Calu3 (cell line): ENCODE measurements at regions not wholly inside any gene's neighbourhood (a gene's known extent, or its start where the extent isn't known, plus 50 kb on each side); places are given as distances from the start of the nearest gene placed in this dataset.
"Not testable (repeated sequence)": the region's sequence is repeated elsewhere in the genome, so short reads cannot be mapped to it uniquely, and the experiment has no call there.

ENCODE experiments used
- BruUV-seq: library from RNA; stranded (reverse); fragments of 400-500 nt; replicated peaks from 2 replicates; lab custom pipeline; 2021; lab: Mats Ljungman, UMichigan
- CTCF ChIA-PET: fragments of 300-600 bp; sonication (Branson Sonifier 250); formaldehyde crosslinking; loops from one replicate; lab custom pipeline; 2022; ENCODE audit warnings: antibody characterized with exemption; lab: Charles Lee
- DNase-seq: peaks from one replicate; pipeline ENCODE4 v3.0.0; 2022
- H3K27ac Mint-ChIP-seq: one replicate; pipeline ENCODE4 v1.8.0; 2022; ENCODE audit warnings: mixed read lengths; ENCODE audit not compliant: unreplicated experiment
- H3K27me3 Mint-ChIP-seq: one replicate; pipeline ENCODE4 v1.8.0; 2022; ENCODE audit warnings: mixed read lengths; ENCODE audit not compliant: unreplicated experiment
- H3K36me3 Mint-ChIP-seq: one replicate; pipeline ENCODE4 v1.8.0; 2022; ENCODE audit warnings: mild to moderate bottlenecking, moderate library complexity, mixed read lengths; ENCODE audit not compliant: insufficient read depth, unreplicated experiment
- H3K4me1 Mint-ChIP-seq: one replicate; pipeline ENCODE4 v1.8.0; 2022; ENCODE audit warnings: mild to moderate bottlenecking, low read depth, mixed read lengths; ENCODE audit not compliant: unreplicated experiment
- H3K4me3 Mint-ChIP-seq: one replicate; pipeline ENCODE4 v1.8.0; 2022; ENCODE audit warnings: mild to moderate bottlenecking, low read depth, moderate library complexity, mixed read lengths; ENCODE audit not compliant: unreplicated experiment
- H3K9me3 Mint-ChIP-seq: one replicate; pipeline ENCODE4 v1.8.0; 2022; ENCODE audit warnings: low read depth, mixed read lengths; ENCODE audit not compliant: unreplicated experiment
- intact Hi-C: fragments of 100-400 bp; cut with micrococcal nuclease; formaldehyde crosslinking; loops from one replicate; pipeline ENCODE4 v1.10.0; 2022; ENCODE audit not compliant: unreplicated experiment
- TF ChIP-seq, protein P1 (sequence below): fragments of 200-600 bp; IDR thresholded peaks from one replicate; pipeline ENCODE4 v1.8.0; 2022; ENCODE audit warnings: antibody characterized with exemption; ENCODE audit not compliant: unreplicated experiment

DNA sequence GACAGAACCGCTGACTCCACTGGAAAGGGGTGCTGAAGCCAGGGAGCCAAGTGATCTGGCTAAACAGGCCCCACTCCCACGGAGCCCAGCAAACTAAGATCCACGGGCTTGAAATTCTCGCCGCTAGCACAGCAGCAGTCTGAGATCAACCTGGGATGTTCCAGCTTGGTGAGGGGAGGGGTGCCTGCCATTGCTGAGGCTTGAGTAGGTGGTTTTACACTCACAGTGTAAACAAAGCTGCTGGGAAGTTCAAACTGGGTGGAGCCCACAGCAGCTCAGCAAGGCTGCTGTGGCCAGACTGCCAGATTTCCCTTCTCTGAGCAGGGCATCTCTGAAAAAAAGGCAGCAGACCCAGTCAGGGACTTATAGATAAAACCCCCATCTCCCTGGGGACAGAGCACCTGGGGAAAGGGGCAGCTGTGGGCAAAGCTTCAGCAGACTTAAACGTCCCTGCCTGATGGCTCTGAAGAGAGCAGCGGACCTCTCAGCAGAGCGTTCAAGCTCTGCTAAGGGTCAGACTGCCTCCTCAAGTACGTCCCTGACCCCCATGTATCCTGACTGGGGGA is 101.8 kb downstream of the HNRNPD start:
- BruUV-seq, H3K9me3 Mint-ChIP-seq, H3K4me1 Mint-ChIP-seq, intact Hi-C loops, H3K27me3 Mint-ChIP-seq, H3K27ac Mint-ChIP-seq, H3K36me3 Mint-ChIP-seq, H3K4me3 Mint-ChIP-seq: not testable (repeated sequence)
- peak; percentile 20 for DNase-seq
- CTCF ChIA-PET: interaction anchor here (0.6 to 0.9 kb wide), 2 partner anchors 32 to 851 kb away, joined by 3 read pairs; no protein-coding TSS in a partner anchor

DNA sequence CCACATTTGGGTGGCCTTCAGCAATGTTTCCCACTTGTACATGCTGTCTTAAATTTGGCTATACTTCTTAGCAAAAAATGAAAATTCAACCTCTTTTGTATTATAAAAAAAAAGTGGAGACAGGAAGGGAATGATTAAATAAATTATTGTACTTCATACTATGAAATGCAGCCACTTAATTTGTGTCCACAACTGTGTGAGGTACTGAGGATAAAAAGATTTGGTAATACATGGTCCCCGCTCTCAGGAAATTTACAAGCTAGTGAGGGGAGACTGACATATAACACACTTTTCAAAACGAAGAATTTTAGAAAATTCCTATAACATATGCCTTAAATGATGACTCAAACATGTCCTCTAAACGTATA is 105.0 kb downstream of the HNRNPD start:
- BruUV-seq: no TSS peak

DNA sequence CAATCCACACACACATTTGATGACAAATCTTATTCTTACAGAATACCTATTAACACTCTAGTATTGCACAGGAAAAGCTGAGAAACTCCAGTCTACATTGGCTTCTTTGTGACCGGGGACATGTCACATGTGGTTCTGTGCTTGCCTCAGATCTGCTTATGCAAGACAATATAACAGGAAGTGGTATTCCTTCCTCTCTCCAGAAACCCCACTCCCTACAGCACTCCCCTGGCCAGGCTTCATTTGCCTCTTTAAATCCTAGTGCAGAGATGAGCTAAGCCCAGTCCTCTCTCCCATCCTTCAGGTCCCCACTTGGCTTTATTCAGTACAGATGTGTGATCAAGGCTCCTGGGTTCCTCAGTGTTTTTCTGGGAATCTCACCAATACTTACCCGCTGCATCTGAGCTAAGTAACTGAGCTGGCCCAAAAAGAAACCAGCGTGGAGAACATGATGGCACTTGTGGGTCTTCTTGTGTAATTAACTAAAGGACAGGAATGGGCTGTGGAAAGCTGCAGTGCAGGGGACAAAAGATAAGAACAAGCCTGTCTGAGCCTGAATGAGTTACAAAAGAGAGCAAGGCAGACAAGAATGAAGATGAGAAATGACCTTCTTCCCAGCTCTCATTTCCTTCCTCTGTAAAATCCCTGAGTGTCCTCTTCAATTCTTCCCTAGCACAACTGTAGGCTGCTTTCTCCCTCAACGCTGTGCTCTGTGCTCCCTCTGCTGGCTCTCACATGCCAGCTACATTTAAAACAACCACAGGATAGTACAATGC is 105.6 kb downstream of the HNRNPD start:
- H3K4me3 Mint-ChIP-seq: no peak overlapping the region
- H3K27me3 Mint-ChIP-seq: no peaks in the 10 kb centered on the region
- TF ChIP-seq, protein P1, sequence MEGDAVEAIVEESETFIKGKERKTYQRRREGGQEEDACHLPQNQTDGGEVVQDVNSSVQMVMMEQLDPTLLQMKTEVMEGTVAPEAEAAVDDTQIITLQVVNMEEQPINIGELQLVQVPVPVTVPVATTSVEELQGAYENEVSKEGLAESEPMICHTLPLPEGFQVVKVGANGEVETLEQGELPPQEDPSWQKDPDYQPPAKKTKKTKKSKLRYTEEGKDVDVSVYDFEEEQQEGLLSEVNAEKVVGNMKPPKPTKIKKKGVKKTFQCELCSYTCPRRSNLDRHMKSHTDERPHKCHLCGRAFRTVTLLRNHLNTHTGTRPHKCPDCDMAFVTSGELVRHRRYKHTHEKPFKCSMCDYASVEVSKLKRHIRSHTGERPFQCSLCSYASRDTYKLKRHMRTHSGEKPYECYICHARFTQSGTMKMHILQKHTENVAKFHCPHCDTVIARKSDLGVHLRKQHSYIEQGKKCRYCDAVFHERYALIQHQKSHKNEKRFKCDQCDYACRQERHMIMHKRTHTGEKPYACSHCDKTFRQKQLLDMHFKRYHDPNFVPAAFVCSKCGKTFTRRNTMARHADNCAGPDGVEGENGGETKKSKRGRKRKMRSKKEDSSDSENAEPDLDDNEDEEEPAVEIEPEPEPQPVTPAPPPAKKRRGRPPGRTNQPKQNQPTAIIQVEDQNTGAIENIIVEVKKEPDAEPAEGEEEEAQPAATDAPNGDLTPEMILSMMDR: peak; percentile 46
- H3K4me1 Mint-ChIP-seq: peaks cover 10% of the 10 kb centered on the region
- no peak overlapping the region for H3K27ac Mint-ChIP-seq
- no peaks in the 10 kb centered on the region for H3K9me3 Mint-ChIP-seq
- CTCF ChIA-PET: interaction anchor here (0.6 to 1.1 kb wide), 8 partner anchors 17 to 801 kb away, joined by 3 to 6 read pairs (median 4); no protein-coding TSS in a partner anchor
- BruUV-seq: no TSS peak
- DNase-seq: peak; percentile 44
- no peaks in the 10 kb centered on the region for H3K36me3 Mint-ChIP-seq
- intact Hi-C loops: loop anchor here (1.0 to 10.0 kb wide), 5 partner anchors 51 to 862 kb away; no protein-coding TSS in a partner anchor

More for the DNA sequence above, 105.0 kb downstream of the HNRNPD start:
- intact Hi-C loops: loop anchor here (1.0 to 10.0 kb wide), 5 partner anchors 52 to 863 kb away; no protein-coding TSS in a partner anchor
- Mint-ChIP-seq H3K4me3 (no peak overlapping the region), H3K4me1 (peaks cover 10% of the 10 kb centered on the region), H3K27me3 (no peaks in the 10 kb centered on the region), H3K9me3 (no peaks in the 10 kb centered on the region), H3K27ac (no peak overlapping the region), H3K36me3 (no peaks in the 10 kb centered on the region)
- CTCF ChIA-PET: interaction anchor here (0.6 to 1.1 kb wide), 6 partner anchors 16 to 802 kb away, joined by 3 to 6 read pairs (median 4); no protein-coding TSS in a partner anchor
- DNase-seq: no peak
- TF ChIP-seq, protein P1: no peak

DNA sequence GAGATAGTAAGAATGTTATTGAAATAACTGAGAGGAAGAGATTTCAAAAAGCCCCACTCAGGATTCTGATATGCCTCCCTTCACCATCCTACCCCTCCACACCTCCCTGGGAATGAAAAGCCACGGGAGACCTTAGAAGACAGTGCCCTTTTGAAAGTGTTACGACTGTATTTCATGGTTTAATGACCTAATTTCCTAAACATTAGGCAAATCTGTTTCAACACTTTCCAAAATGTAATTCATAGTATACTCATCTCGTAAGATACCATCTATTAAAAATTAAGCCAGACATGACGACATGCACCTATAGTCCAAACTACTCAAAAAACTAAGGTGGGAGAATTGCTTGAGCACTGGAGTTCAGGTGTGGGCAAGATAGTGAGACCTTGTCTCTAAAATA is 106.3 kb downstream of the HNRNPD start:
- H3K27me3 Mint-ChIP-seq: no peaks in the 10 kb centered on the region
- TF ChIP-seq, protein P1: no peak
- no peaks in the 10 kb centered on the region for H3K36me3 Mint-ChIP-seq
- H3K4me1 Mint-ChIP-seq: peaks cover 10% of the 10 kb centered on the region
- no TSS peak for BruUV-seq
- intact Hi-C loops: loop anchor here (5.0 to 10.0 kb wide), 4 partner anchors 50 to 800 kb away; no protein-coding TSS in a partner anchor
- H3K4me3 Mint-ChIP-seq: no peak overlapping the region
- no peak overlapping the region for H3K27ac Mint-ChIP-seq
- DNase-seq: no peak
- CTCF ChIA-PET: interaction anchor here (0.6 to 1.0 kb wide), 3 partner anchors 54 to 800 kb away, joined by 3 to 6 read pairs (median 4); no protein-coding TSS in a partner anchor
- H3K9me3 Mint-ChIP-seq: no peaks in the 10 kb centered on the region
